SK-N-SH (cell line): ENCODE measurements at regions not wholly inside any gene's neighbourhood (a gene's known extent, or its start where the extent isn't known, plus 50 kb on each side); places are given as distances from the start of the nearest gene placed in this dataset.

Experiments used
- CTCF ChIA-PET: fragments of 300-600, 350-600 bp; formaldehyde crosslinking; extraction: SDS; loops from one replicate; lab custom pipeline; 2021; lab: Yijun Ruan, JAX
- POLR2A ChIA-PET: fragments of 350-600 bp; sonication (Branson Sonifier 250); formaldehyde crosslinking; extraction: SDS; loops from one replicate; lab custom pipeline; 2020; ENCODE audit warnings: antibody characterized with exemption, inconsistent platforms; lab: Yijun Ruan, JAX
- DNase-seq: peaks from one replicate; pipeline ENCODE4 v3.0.0; 2012
- H2AFZ ChIP-seq: fragments of 200-600 bp; sonication (generic); 2 replicates; pipeline ENCODE4 v1.8.1; 2016; ENCODE audit warnings: antibody characterized with exemption, mild to moderate bottlenecking, low read depth
- H3F3A ChIP-seq: fragments of 200-600 bp; sonication (generic); replicated peaks from 2 replicates; pipeline ENCODE3; 2016; ENCODE audit warnings: antibody characterized with exemption, mild to moderate bottlenecking; ENCODE audit not compliant: insufficient read depth
- H3K27ac ChIP-seq, 2 experiments: fragments of 200-500 bp in 1 of 2; fragments of 200-600 bp in 1 of 2; sonication (Bioruptor generic) in 1 of 2; sonication (generic), shearing (Covaris generic) in 1 of 2; 2 replicates each; pipeline versions ENCODE4 v1.5.1 to v1.6.1; 2014 to 2016; ENCODE audit warnings: low read depth in 2 of 2, inconsistent platforms in 1 of 2, low read length in 1 of 2, mild to moderate bottlenecking in 1 of 2, mixed read lengths in 1 of 2
- H3K27me3 ChIP-seq: fragments of 200-600 bp; sonication (generic), shearing (Covaris generic); 2 replicates; pipeline ENCODE4 v1.6.1; 2016; ENCODE audit warnings: mixed run types; ENCODE audit not compliant: insufficient read depth
- H3K36me3 ChIP-seq, 2 experiments: fragments of 200-500 bp in 1 of 2; fragments of 200-600 bp in 1 of 2; sonication (Bioruptor generic) in 1 of 2; sonication (generic) in 1 of 2; replicated peaks in 1 of 2; 2 replicates each; pipeline versions ENCODE3 to v1.5.1; 2014 to 2016; ENCODE audit warnings: low read length in 1 of 2, mild to moderate bottlenecking in 1 of 2; ENCODE audit not compliant: insufficient read depth in 2 of 2, control insufficient read depth in 1 of 2
- H3K4me1 ChIP-seq, 2 experiments: fragments of 200-500 bp in 1 of 2; fragments of 200-600 bp in 1 of 2; sonication (Bioruptor generic) in 1 of 2; sonication (generic), shearing (Covaris generic) in 1 of 2; 2 replicates each; pipeline versions ENCODE4 v1.5.1 to v1.6.1; 2014 to 2016; ENCODE audit warnings: low read depth in 1 of 2, low read length in 1 of 2, mixed run types in 1 of 2; ENCODE audit not compliant: insufficient read depth in 2 of 2, control insufficient read depth in 1 of 2
- H3K4me2 ChIP-seq: fragments of 200-600 bp; sonication (generic), shearing (Covaris generic); 2 replicates; pipeline ENCODE4 v1.6.1; 2017; ENCODE audit warnings: mixed run types
- H3K4me3 ChIP-seq, 2 experiments: fragments of 200-500 bp in 1 of 2; fragments of 200-600 bp in 1 of 2; sonication (Bioruptor generic) in 1 of 2; sonication (generic), shearing (Covaris generic) in 1 of 2; 2 replicates each; pipeline versions ENCODE4 v1.5.1 to v1.8.1; 2014 to 2016; ENCODE audit warnings: low read depth in 2 of 2, inconsistent platforms in 1 of 2, low read length in 1 of 2, mild to moderate bottlenecking in 1 of 2, mixed read lengths in 1 of 2, moderate library complexity in 1 of 2
- H3K79me2 ChIP-seq: fragments of 200-600 bp; sonication (generic); 2 replicates; pipeline ENCODE4 v1.8.1; 2017; ENCODE audit warnings: mild to moderate bottlenecking; ENCODE audit not compliant: insufficient read depth
- H3K9ac ChIP-seq: fragments of 200-600 bp; sonication (generic); 2 replicates; pipeline ENCODE4 v1.6.1; 2017; ENCODE audit warnings: mixed run types
- H3K9me2 ChIP-seq: fragments of 200-600 bp; sonication (generic); 2 replicates; pipeline ENCODE4 v1.6.1; 2017; ENCODE audit warnings: mixed run types
- H3K9me3 ChIP-seq: fragments of 200-600 bp; sonication (generic); 2 replicates; pipeline ENCODE4 v1.6.1; 2017; ENCODE audit warnings: mixed run types, mild to moderate bottlenecking, moderate library complexity
- H4K20me1 ChIP-seq: fragments of 200-600 bp; sonication (generic); 2 replicates; pipeline ENCODE4 v1.6.1; 2017; ENCODE audit warnings: mild to moderate bottlenecking, mixed run types; ENCODE audit not compliant: insufficient read depth
- EP300 ChIP-seq, 2 experiments: IDR thresholded peaks; 2 replicates each; pipeline versions ENCODE4 v1.4.0 to v1.6.1; 2012; ENCODE audit warnings: borderline replicate concordance in 1 of 2, low read depth in 1 of 2, low read length in 1 of 2
- EZH2phosphoT487 ChIP-seq: fragments of 200-600 bp; sonication (generic); IDR thresholded peaks from 2 replicates; pipeline ENCODE4 v1.6.1; 2017; ENCODE audit warnings: low read depth, mixed run types, mild to moderate bottlenecking, antibody characterized with exemption, moderate library complexity, borderline replicate concordance
- FOSL2 ChIP-seq: IDR thresholded peaks from 2 replicates; pipeline ENCODE4 v1.4.0; 2012; ENCODE audit warnings: low read depth, mild to moderate bottlenecking, moderate library complexity, borderline replicate concordance
- FOXJ3 ChIP-seq: sonication (generic); formaldehyde crosslinking; IDR thresholded peaks from 2 replicates; pipeline ENCODE4 v1.5.1; 2020; ENCODE audit warnings: mild to moderate bottlenecking, missing genetic modification reagents
- JUND ChIP-seq: IDR thresholded peaks from 2 replicates; pipeline ENCODE4 v1.4.0; 2012
- MEF2A ChIP-seq: IDR thresholded peaks from 2 replicates; pipeline ENCODE4 v1.4.0; 2012; ENCODE audit warnings: low read depth, borderline replicate concordance
- NRF1 ChIP-seq: IDR thresholded peaks from 2 replicates; pipeline ENCODE4 v1.6.1; 2012; ENCODE audit warnings: low read depth, mild to moderate bottlenecking, low read length
- RCOR1 ChIP-seq: fragments of 150-350 bp; IDR thresholded peaks from 2 replicates; pipeline ENCODE4 v1.6.1; 2017; ENCODE audit warnings: antibody characterized with exemption, low read length
- RXRA ChIP-seq: IDR thresholded peaks from 2 replicates; pipeline ENCODE4 v1.4.0; 2012; ENCODE audit warnings: low read depth, mild to moderate bottlenecking, borderline replicate concordance
- TAF1 ChIP-seq: IDR thresholded peaks from 2 replicates; pipeline ENCODE4 v1.6.1; 2012; ENCODE audit warnings: low read depth, mild to moderate bottlenecking, low read length, moderate library complexity, borderline replicate concordance
- USF1 ChIP-seq: IDR thresholded peaks from 2 replicates; pipeline ENCODE4 v1.4.0; 2012; ENCODE audit warnings: low read depth, borderline replicate concordance
- WGBS: methylation state at CpG from one replicate; pipeline ENCODE4 v1.1.6; 2017; ENCODE audit warnings: low lambda C conversion rate; 5-methylcytosine and 5-hydroxymethylcytosine counted together
- TF ChIP-seq, protein P1 (sequence below): IDR thresholded peaks from 2 replicates; pipeline ENCODE4 v1.6.1; 2012; ENCODE audit warnings: mild to moderate bottlenecking, low read depth, low read length, moderate library complexity
- TF ChIP-seq, protein P2 (sequence below): IDR thresholded peaks from 2 replicates; pipeline ENCODE4 v1.4.0; 2012; ENCODE audit warnings: low read depth, borderline replicate concordance

DNA sequence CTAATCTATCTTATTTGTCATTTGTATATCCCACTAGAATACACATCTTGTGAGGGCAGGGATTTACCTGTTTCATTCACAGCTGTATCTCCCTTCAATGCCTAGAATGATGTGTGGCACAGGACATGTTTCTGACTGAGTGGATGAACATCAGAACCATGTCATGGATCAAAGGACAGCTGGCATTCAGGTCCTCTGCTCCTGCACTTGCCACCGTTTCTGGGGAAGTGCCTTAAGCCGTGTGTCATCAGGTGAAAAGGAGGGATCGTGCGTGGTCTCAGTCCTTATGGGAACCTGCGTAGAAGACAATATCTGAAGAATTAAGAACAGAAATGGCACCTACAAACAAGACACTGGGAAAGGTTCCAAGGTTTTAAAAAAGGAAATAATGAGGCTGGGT is 206.1 kb upstream of the GATA6 start (continued):
- TF ChIP-seq, protein P1, sequence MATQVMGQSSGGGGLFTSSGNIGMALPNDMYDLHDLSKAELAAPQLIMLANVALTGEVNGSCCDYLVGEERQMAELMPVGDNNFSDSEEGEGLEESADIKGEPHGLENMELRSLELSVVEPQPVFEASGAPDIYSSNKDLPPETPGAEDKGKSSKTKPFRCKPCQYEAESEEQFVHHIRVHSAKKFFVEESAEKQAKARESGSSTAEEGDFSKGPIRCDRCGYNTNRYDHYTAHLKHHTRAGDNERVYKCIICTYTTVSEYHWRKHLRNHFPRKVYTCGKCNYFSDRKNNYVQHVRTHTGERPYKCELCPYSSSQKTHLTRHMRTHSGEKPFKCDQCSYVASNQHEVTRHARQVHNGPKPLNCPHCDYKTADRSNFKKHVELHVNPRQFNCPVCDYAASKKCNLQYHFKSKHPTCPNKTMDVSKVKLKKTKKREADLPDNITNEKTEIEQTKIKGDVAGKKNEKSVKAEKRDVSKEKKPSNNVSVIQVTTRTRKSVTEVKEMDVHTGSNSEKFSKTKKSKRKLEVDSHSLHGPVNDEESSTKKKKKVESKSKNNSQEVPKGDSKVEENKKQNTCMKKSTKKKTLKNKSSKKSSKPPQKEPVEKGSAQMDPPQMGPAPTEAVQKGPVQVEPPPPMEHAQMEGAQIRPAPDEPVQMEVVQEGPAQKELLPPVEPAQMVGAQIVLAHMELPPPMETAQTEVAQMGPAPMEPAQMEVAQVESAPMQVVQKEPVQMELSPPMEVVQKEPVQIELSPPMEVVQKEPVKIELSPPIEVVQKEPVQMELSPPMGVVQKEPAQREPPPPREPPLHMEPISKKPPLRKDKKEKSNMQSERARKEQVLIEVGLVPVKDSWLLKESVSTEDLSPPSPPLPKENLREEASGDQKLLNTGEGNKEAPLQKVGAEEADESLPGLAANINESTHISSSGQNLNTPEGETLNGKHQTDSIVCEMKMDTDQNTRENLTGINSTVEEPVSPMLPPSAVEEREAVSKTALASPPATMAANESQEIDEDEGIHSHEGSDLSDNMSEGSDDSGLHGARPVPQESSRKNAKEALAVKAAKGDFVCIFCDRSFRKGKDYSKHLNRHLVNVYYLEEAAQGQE: no peak
- no peak for TF ChIP-seq USF1

DNA sequence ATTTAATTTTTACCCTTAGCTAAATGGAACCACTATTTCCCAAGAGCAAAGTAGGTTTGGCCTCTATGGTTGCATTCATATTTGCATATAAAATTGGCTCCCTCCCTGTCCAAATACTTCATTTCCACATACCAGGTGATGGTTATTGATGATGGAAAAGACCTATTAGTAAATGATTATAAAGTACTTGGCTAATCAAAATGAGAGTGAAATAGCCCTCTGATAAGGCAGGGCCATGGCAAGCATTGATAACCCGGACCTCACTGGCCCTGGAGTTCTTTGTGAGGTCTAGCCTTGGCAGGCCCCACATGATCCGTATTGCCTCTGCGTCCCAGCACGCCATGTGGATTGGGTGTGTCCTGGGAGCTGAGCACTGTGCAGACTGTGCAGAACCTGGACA is 201.1 kb upstream of the GATA6 start:
- no peaks in the 10 kb centered on the region for H3F3A ChIP-seq
- POLR2A ChIA-PET: no interaction called here
- no peak overlapping the region for H3K4me2 ChIP-seq
- TF ChIP-seq RXRA (no peak), JUND (no peak), FOXJ3 (CRISPR knock-in tag) (no peak), EZH2phosphoT487 (no peak), FOSL2 (no peak), RCOR1 (no peak), TAF1 (no peak), NRF1 (no peak), MEF2A (no peak), EP300 (IDR thresholded peaks at IDR 0.05; ENCODE audit: borderline replicate concordance in 1 of 2, low read depth in 1 of 2, low read length in 1 of 2) (no peak)
- TF ChIP-seq, protein P2, sequence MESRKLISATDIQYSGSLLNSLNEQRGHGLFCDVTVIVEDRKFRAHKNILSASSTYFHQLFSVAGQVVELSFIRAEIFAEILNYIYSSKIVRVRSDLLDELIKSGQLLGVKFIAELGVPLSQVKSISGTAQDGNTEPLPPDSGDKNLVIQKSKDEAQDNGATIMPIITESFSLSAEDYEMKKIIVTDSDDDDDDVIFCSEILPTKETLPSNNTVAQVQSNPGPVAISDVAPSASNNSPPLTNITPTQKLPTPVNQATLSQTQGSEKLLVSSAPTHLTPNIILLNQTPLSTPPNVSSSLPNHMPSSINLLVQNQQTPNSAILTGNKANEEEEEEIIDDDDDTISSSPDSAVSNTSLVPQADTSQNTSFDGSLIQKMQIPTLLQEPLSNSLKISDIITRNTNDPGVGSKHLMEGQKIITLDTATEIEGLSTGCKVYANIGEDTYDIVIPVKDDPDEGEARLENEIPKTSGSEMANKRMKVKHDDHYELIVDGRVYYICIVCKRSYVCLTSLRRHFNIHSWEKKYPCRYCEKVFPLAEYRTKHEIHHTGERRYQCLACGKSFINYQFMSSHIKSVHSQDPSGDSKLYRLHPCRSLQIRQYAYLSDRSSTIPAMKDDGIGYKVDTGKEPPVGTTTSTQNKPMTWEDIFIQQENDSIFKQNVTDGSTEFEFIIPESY: no peak
- 20% methylated on average over 1 of the region's 4 CpGs for WGBS
- no peaks in the 10 kb centered on the region for H4K20me1 ChIP-seq
- no peak overlapping the region for H3K27ac ChIP-seq
- DNase-seq: no peak
- no peaks in the 10 kb centered on the region for H3K9me2 ChIP-seq
- H3K27me3 ChIP-seq: peaks cover 41% of the 10 kb centered on the region; the same call in 1 of the 2 replicates
- H3K9ac ChIP-seq: no peak overlapping the region
- no peaks in the 10 kb centered on the region for H3K79me2 ChIP-seq
- H3K9me3 ChIP-seq: no peaks in the 10 kb centered on the region
- H3K4me1 ChIP-seq: no peaks in the 10 kb centered on the region
- H2AFZ ChIP-seq: no peak overlapping the region
- H3K36me3 ChIP-seq: no peaks in the 10 kb centered on the region
- CTCF ChIA-PET: interaction anchor here (1.1 kb wide), 1 partner anchor 12 kb away, joined by 3 read pairs; no protein-coding TSS in a partner anchor
- H3K4me3 ChIP-seq: no peak overlapping the region
